ENCODE measurements at regions not wholly inside any gene's neighbourhood (a gene's known extent, or its start where the extent isn't known, plus 50 kb on each side); places are given as distances from the start of the nearest gene placed in this dataset.

GRCh38 chr9:90953805-90954204, 152.2 kb downstream of the SYK start:
- Histone ChIP-seq H3K4me3 (ENCODE audit: low read depth in 2 of 2, low read length in 2 of 2) (no peak overlapping the region), H3K36me3 (ENCODE audit: control insufficient read depth, insufficient read depth, low read length) (no peaks in the 10 kb centered on the region), H3K9me3 (ENCODE audit: control insufficient read depth, insufficient read depth, low read depth, low read length) (no peaks in the 10 kb centered on the region), H3K27ac (ENCODE audit: low read length) (no peak overlapping the region), H3K27me3 (ENCODE audit: control insufficient read depth, insufficient read depth, low read length) (no peaks in the 10 kb centered on the region; the same call in 1 of the 2 replicates), H3K4me1 (ENCODE audit: control insufficient read depth, insufficient read depth, low read length) (no peaks in the 10 kb centered on the region)
- ATAC-seq (no peak), DNase-seq (ENCODE audit: low read depth, low spot score) (no peak)
- ChIA-PET POLR2A (no interaction called here), CTCF (no interaction called here)
- BruUV-seq (replicated peaks): no TSS peak
- no peak for TF ChIP-seq TCF7L2 (IDR thresholded peaks at IDR 0.05; ENCODE audit: low read depth, low read length)
- TF ChIP-seq POLR2AphosphoS5 (IDR thresholded peaks at IDR 0.05; ENCODE audit: low read depth, low read length): no peak
- in situ Hi-C loops (cut with HindIII; ENCODE audit: low pct_unique_long_range_greater_than_20kb, low sequenced_read_pairs) (no loop called here), intact Hi-C loops (cut with micrococcal nuclease; ENCODE audit: unreplicated experiment) (no loop called here)

- ATAC-seq (no peak), DNase-seq (ENCODE audit: low read depth, low spot score) (no peak)
- no peaks in the 10 kb centered on the region for H3K4me1 ChIP-seq (ENCODE audit: control insufficient read depth, insufficient read depth, low read length)
- TF ChIP-seq POLR2AphosphoS5 (IDR thresholded peaks at IDR 0.05; ENCODE audit: low read depth, low read length): no peak
- TF ChIP-seq TCF7L2 (IDR thresholded peaks at IDR 0.05; ENCODE audit: low read depth, low read length): no peak
- TF ChIP-seq REST (IDR thresholded peaks at IDR 0.05; ENCODE audit: insufficient read depth in 1 of 2, low read depth in 2 of 2, low read length in 1 of 2): no peak
- TF ChIP-seq SIN3A (IDR thresholded peaks at IDR 0.05; ENCODE audit: borderline replicate concordance, insufficient read depth, low read depth, low read length): no peak
- TF ChIP-seq CTCF (IDR thresholded peaks at IDR 0.05): no peak
- intact Hi-C loops (cut with micrococcal nuclease; ENCODE audit: unreplicated experiment) (no loop called here), in situ Hi-C loops (cut with HindIII; ENCODE audit: low pct_unique_long_range_greater_than_20kb, low sequenced_read_pairs) (no loop called here)
- CTCF ChIA-PET: no interaction called here
- H3K9me3 ChIP-seq (ENCODE audit: control insufficient read depth, insufficient read depth, low read depth, low read length): no peaks in the 10 kb centered on the region
- no peak overlapping the region for H3K4me3 ChIP-seq (ENCODE audit: low read depth in 2 of 2, low read length in 2 of 2)
- H3K27me3 ChIP-seq (ENCODE audit: control insufficient read depth, insufficient read depth, low read length): no peaks in the 10 kb centered on the region; the same call in 1 of the 2 replicates
- no TSS peak for BruUV-seq (replicated peaks)
- POLR2A ChIA-PET: no interaction called here
- no peak overlapping the region for H3K27ac ChIP-seq (ENCODE audit: low read length)
- no peaks in the 10 kb centered on the region for H3K36me3 ChIP-seq (ENCODE audit: control insufficient read depth, insufficient read depth, low read length)
Measured at GRCh38 chr9:90956026-90956810, 154.6 kb downstream of the SYK start.

GRCh38 chr9:90958328-90958727, 156.7 kb downstream of the SYK start:
- no peak overlapping the region for H3K27ac ChIP-seq (ENCODE audit: low read length)
- no peak overlapping the region for H3K4me3 ChIP-seq (ENCODE audit: low read depth in 2 of 2, low read length in 2 of 2)
- H3K9me3 ChIP-seq (ENCODE audit: control insufficient read depth, insufficient read depth, low read depth, low read length): no peaks in the 10 kb centered on the region
- no TSS peak for BruUV-seq (replicated peaks)
- in situ Hi-C loops (cut with HindIII; ENCODE audit: low pct_unique_long_range_greater_than_20kb, low sequenced_read_pairs): no loop called here
- no peak for DNase-seq (ENCODE audit: low read depth, low spot score)
- no peak for TF ChIP-seq SIN3A (IDR thresholded peaks at IDR 0.05; ENCODE audit: borderline replicate concordance, insufficient read depth, low read depth, low read length)
- no peaks in the 10 kb centered on the region; the same call in 1 of the 2 replicates for H3K27me3 ChIP-seq (ENCODE audit: control insufficient read depth, insufficient read depth, low read length)
- H3K4me1 ChIP-seq (ENCODE audit: control insufficient read depth, insufficient read depth, low read length): no peaks in the 10 kb centered on the region
- CTCF ChIA-PET: no interaction called here
- POLR2A ChIA-PET: no interaction called here
- H3K36me3 ChIP-seq (ENCODE audit: control insufficient read depth, insufficient read depth, low read length): no peaks in the 10 kb centered on the region
- intact Hi-C loops (cut with micrococcal nuclease; ENCODE audit: unreplicated experiment): no loop called here
- no peak for ATAC-seq
